Karpas-422 (cell line): ENCODE measurements at regions not wholly inside any gene's neighbourhood (a gene's known extent, or its start where the extent isn't known, plus 50 kb on each side); places are given as distances from the start of the nearest gene placed in this dataset.
"Not testable (repeated sequence)": the region's sequence is repeated elsewhere in the genome, so short reads cannot be mapped to it uniquely, and the experiment has no call there.

Experiments used
- DNase-seq: peaks from one replicate; pipeline ENCODE4 v3.0.0-alpha.2; 2015
- H2AFZ ChIP-seq: fragments of 200-600 bp; sonication (generic); 2 replicates; pipeline ENCODE4 v1.6.1; 2014; ENCODE audit warnings: antibody characterized with exemption, low read length, mixed read lengths
- H3K27ac ChIP-seq: fragments of 200-600 bp; sonication (generic); 2 replicates; pipeline ENCODE4 v1.5.1; 2014; ENCODE audit warnings: mild to moderate bottlenecking, low read length, moderate library complexity
- H3K27me3 ChIP-seq: fragments of 200-600 bp; sonication (generic); 2 replicates; pipeline ENCODE4 v1.6.1; 2014; ENCODE audit warnings: low read length, mixed read lengths
- H3K36me3 ChIP-seq: fragments of 200-600 bp; sonication (generic); 2 replicates; pipeline ENCODE4 v1.6.1; 2014; ENCODE audit warnings: low read length, mixed read lengths; ENCODE audit not compliant: insufficient read depth
- H3K4me1 ChIP-seq: fragments of 200-600 bp; sonication (generic); 2 replicates; pipeline ENCODE4 v1.6.1; 2014; ENCODE audit warnings: mild to moderate bottlenecking, low read length, mixed read lengths
- H3K4me2 ChIP-seq: fragments of 200-600 bp; sonication (generic); 2 replicates; pipeline ENCODE4 v1.6.1; 2014; ENCODE audit warnings: low read length, low read depth, mild to moderate bottlenecking; ENCODE audit not compliant: poor library complexity, severe bottlenecking
- H3K4me3 ChIP-seq: fragments of 200-600 bp; sonication (generic); 2 replicates; pipeline ENCODE4 v1.5.1; 2014; ENCODE audit warnings: mild to moderate bottlenecking, antibody characterized with exemption, low read length, mixed read lengths
- H3K79me2 ChIP-seq: fragments of 200-600 bp; sonication (generic); 2 replicates; pipeline ENCODE4 v1.6.1; 2014; ENCODE audit warnings: mild to moderate bottlenecking, low read length, mixed read lengths
- H3K9ac ChIP-seq: fragments of 200-600 bp; sonication (generic); 2 replicates; pipeline ENCODE4 v1.6.0; 2014; ENCODE audit warnings: low read length
- H3K9me2 ChIP-seq: fragments of 200-600 bp; sonication (generic), shearing (Covaris generic); replicated peaks from 2 replicates; pipeline ENCODE4 v1.6.0; 2014; ENCODE audit warnings: mild to moderate bottlenecking, low read length, moderate library complexity; ENCODE audit not compliant: insufficient read depth
- H3K9me3 ChIP-seq: fragments of 300-700, 200-600 bp; sonication (generic); 2 replicates; pipeline ENCODE4 v1.6.1; 2014; ENCODE audit warnings: low read length, mixed read lengths
- H4K20me1 ChIP-seq: fragments of 200-600 bp; sonication (generic); 2 replicates; pipeline ENCODE4 v1.6.1; 2014; ENCODE audit warnings: mild to moderate bottlenecking, antibody characterized with exemption, low read length, low read depth; ENCODE audit not compliant: insufficient read depth

GRCh38 chr10:123221418-123221817, 67.2 kb downstream of the BUB3 start:
- no peaks in the 10 kb centered on the region for H3K27me3 ChIP-seq
- H3K36me3 ChIP-seq: no peaks in the 10 kb centered on the region
- no peaks in the 10 kb centered on the region for H4K20me1 ChIP-seq
- no peak overlapping the region for H3K9ac ChIP-seq
- no peaks in the 10 kb centered on the region for H3K9me3 ChIP-seq
- H3K4me1 ChIP-seq: no peaks in the 10 kb centered on the region
- H3K27ac ChIP-seq: no peak overlapping the region
- no peak overlapping the region for H2AFZ ChIP-seq
- DNase-seq: no peak
- H3K4me2 ChIP-seq: no peak overlapping the region
- no peaks in the 10 kb centered on the region for H3K9me2 ChIP-seq
- H3K4me3 ChIP-seq: no peak overlapping the region
- H3K79me2 ChIP-seq: no peaks in the 10 kb centered on the region

- H3K9me3 ChIP-seq: no peaks in the 10 kb centered on the region
- no peak overlapping the region for H3K9ac ChIP-seq
- H3K27me3 ChIP-seq: no peaks in the 10 kb centered on the region
- H2AFZ ChIP-seq: no peak overlapping the region
- no peaks in the 10 kb centered on the region for H4K20me1 ChIP-seq
- H3K27ac ChIP-seq: no peak overlapping the region
- H3K79me2 ChIP-seq: no peaks in the 10 kb centered on the region
- H3K9me2 ChIP-seq: no peaks in the 10 kb centered on the region
- H3K4me3 ChIP-seq: no peak overlapping the region
- no peaks in the 10 kb centered on the region for H3K36me3 ChIP-seq
- no peak for DNase-seq
- no peaks in the 10 kb centered on the region for H3K4me1 ChIP-seq
- H3K4me2 ChIP-seq: no peak overlapping the region
Measured at GRCh38 chr10:123222832-123223231, 68.6 kb downstream of the BUB3 start.

GRCh38 chr10:123227706-123228105, 73.5 kb downstream of the BUB3 start:
- no peak overlapping the region for H2AFZ ChIP-seq
- H3K9me3 ChIP-seq: no peaks in the 10 kb centered on the region
- H3K4me1 ChIP-seq: no peaks in the 10 kb centered on the region
- H3K27me3 ChIP-seq: no peaks in the 10 kb centered on the region
- no peak overlapping the region for H3K27ac ChIP-seq
- H3K4me3 ChIP-seq: no peak overlapping the region
- no peaks in the 10 kb centered on the region for H3K9me2 ChIP-seq
- no peak for DNase-seq
- no peak overlapping the region for H3K9ac ChIP-seq
- H4K20me1 ChIP-seq: no peaks in the 10 kb centered on the region
- H3K36me3 ChIP-seq: no peaks in the 10 kb centered on the region
- H3K4me2 ChIP-seq: no peak overlapping the region
- H3K79me2 ChIP-seq: no peaks in the 10 kb centered on the region

- Histone ChIP-seq H3K9me2 (no peaks in the 10 kb centered on the region), H4K20me1 (no peaks in the 10 kb centered on the region), H3K9me3 (peaks cover 7% of the 10 kb centered on the region), H3K4me3 (no peak overlapping the region), H3K4me2 (no peak overlapping the region), H3K9ac (no peak overlapping the region), H2AFZ (no peak overlapping the region), H3K79me2 (no peaks in the 10 kb centered on the region), H3K27ac (no peak overlapping the region), H3K36me3 (no peaks in the 10 kb centered on the region; the same call in 1 of the 2 replicates), H3K27me3 (no peaks in the 10 kb centered on the region), H3K4me1 (no peaks in the 10 kb centered on the region)
- DNase-seq: no peak
Measured at GRCh38 chr10:123229927-123230630, 75.9 kb downstream of the BUB3 start.

- not testable (repeated sequence) for H3K4me2 ChIP-seq, H3K36me3 ChIP-seq, H3K79me2 ChIP-seq, H3K27me3 ChIP-seq, H3K27ac ChIP-seq, H3K9ac ChIP-seq, H3K9me2 ChIP-seq, H3K4me3 ChIP-seq, H4K20me1 ChIP-seq, H2AFZ ChIP-seq, DNase-seq, H3K4me1 ChIP-seq
- peaks cover 13% of the 10 kb centered on the region for H3K9me3 ChIP-seq
Measured at GRCh38 chr10:123232879-123233278, 78.7 kb downstream of the BUB3 start.

GRCh38 chr10:123235014-123235413, 80.8 kb downstream of the BUB3 start:
- H3K9ac ChIP-seq, H3K36me3 ChIP-seq, H3K4me2 ChIP-seq, H4K20me1 ChIP-seq, H2AFZ ChIP-seq, H3K9me2 ChIP-seq, H3K4me3 ChIP-seq, H3K4me1 ChIP-seq, H3K27me3 ChIP-seq, H3K27ac ChIP-seq, DNase-seq, H3K79me2 ChIP-seq: not testable (repeated sequence)
- H3K9me3 ChIP-seq: peaks cover 13% of the 10 kb centered on the region

- no peak overlapping the region for H3K27ac ChIP-seq
- no peak overlapping the region for H3K9ac ChIP-seq
- H3K36me3 ChIP-seq: no peaks in the 10 kb centered on the region; the same call in 1 of the 2 replicates
- H3K9me3 ChIP-seq: peaks cover 13% of the 10 kb centered on the region
- no peak overlapping the region for H3K4me2 ChIP-seq
- no peaks in the 10 kb centered on the region for H3K79me2 ChIP-seq
- no peaks in the 10 kb centered on the region for H3K27me3 ChIP-seq
- H4K20me1 ChIP-seq: no peaks in the 10 kb centered on the region
- H3K4me3 ChIP-seq: no peak overlapping the region
- H3K4me1 ChIP-seq: no peaks in the 10 kb centered on the region
- H3K9me2 ChIP-seq: no peaks in the 10 kb centered on the region; the same call in 1 of the 2 replicates
- DNase-seq: peak; percentile 47
- H2AFZ ChIP-seq: no peak overlapping the region
Measured at GRCh38 chr10:123236126-123236525, 81.9 kb downstream of the BUB3 start.

- H3K4me2 ChIP-seq: no peak overlapping the region
- H2AFZ ChIP-seq: no peak overlapping the region
- no peaks in the 10 kb centered on the region for H3K79me2 ChIP-seq
- peaks cover 5% of the 10 kb centered on the region for H3K9me3 ChIP-seq
- H3K27ac ChIP-seq: no peak overlapping the region
- no peaks in the 10 kb centered on the region for H4K20me1 ChIP-seq
- H3K27me3 ChIP-seq: no peaks in the 10 kb centered on the region
- H3K4me3 ChIP-seq: no peak overlapping the region
- H3K9ac ChIP-seq: no peak overlapping the region
- no peak for DNase-seq
- no peaks in the 10 kb centered on the region; the same call in 1 of the 2 replicates for H3K9me2 ChIP-seq
- no peaks in the 10 kb centered on the region for H3K36me3 ChIP-seq
- H3K4me1 ChIP-seq: no peaks in the 10 kb centered on the region
Measured at GRCh38 chr10:123240250-123240649, 86.0 kb downstream of the BUB3 start.
